Memory B cell (primary cell): ENCODE measurements at regions not wholly inside any gene's neighbourhood (a gene's known extent, or its start where the extent isn't known, plus 50 kb on each side); places are given as distances from the start of the nearest gene placed in this dataset.

ENCODE experiments used
- ATAC-seq: fragments of 150-1000 bp; cut with Tn5 transposase; 2 replicates; pipeline ENCODE4 v1.10.0; 2021; ENCODE audit warnings: low read depth, mild to moderate bottlenecking, moderate library complexity
- DNase-seq, 2 donors: peaks; one replicate each; pipeline ENCODE4 v3.0.0; 2022; ENCODE audit warnings: low spot score in 2 of 2
- H3K27ac Mint-ChIP-seq: one replicate; pipeline ENCODE4 v1.8.0; 2022; ENCODE audit warnings: mild to moderate bottlenecking, moderate library complexity, mixed read lengths
- H3K27me3 Mint-ChIP-seq: one replicate; pipeline ENCODE4 v1.8.0; 2022; ENCODE audit warnings: mixed read lengths
- H3K36me3 Mint-ChIP-seq: one replicate; pipeline ENCODE4 v1.8.0; 2022; ENCODE audit warnings: mild to moderate bottlenecking, mixed read lengths
- H3K4me1 Mint-ChIP-seq: one replicate; pipeline ENCODE4 v1.8.0; 2022; ENCODE audit warnings: mixed read lengths
- H3K4me3 Mint-ChIP-seq: one replicate; pipeline ENCODE4 v1.8.0; 2022; ENCODE audit warnings: mild to moderate bottlenecking, moderate library complexity, mixed read lengths
- H3K9me3 Mint-ChIP-seq: one replicate; pipeline ENCODE4 v1.8.0; 2022; ENCODE audit warnings: mixed read lengths

- Mint-ChIP-seq H3K4me3 (no peak overlapping the region), H3K4me1 (peaks cover 20% of the 10 kb centered on the region), H3K36me3 (no peaks in the 10 kb centered on the region), H3K9me3 (peaks cover 1% of the 10 kb centered on the region), H3K27ac (no peak overlapping the region), H3K27me3 (no peaks in the 10 kb centered on the region)
- no peak for ATAC-seq
- DNase-seq: no peak
These were observed 134.0 kb downstream of the TOMM20 start for GRCh38 chr1:234994436-234995295.

- no peak overlapping the region for H3K4me3 Mint-ChIP-seq
- H3K27me3 Mint-ChIP-seq: no peaks in the 10 kb centered on the region
- ATAC-seq: no peak
- no peak overlapping the region for H3K27ac Mint-ChIP-seq
- no peak for DNase-seq
- no peaks in the 10 kb centered on the region for H3K36me3 Mint-ChIP-seq
- H3K4me1 Mint-ChIP-seq: peaks cover 26% of the 10 kb centered on the region
- H3K9me3 Mint-ChIP-seq: peaks cover 1% of the 10 kb centered on the region
These were observed 136.6 kb downstream of the TOMM20 start for GRCh38 chr1:234992065-234992464.

- no peak for ATAC-seq
- no peak for DNase-seq
- no peaks in the 10 kb centered on the region for H3K27me3 Mint-ChIP-seq
- peak overlapping the region; percentile 22 for H3K27ac Mint-ChIP-seq
- peaks cover 1% of the 10 kb centered on the region for H3K9me3 Mint-ChIP-seq
- H3K4me3 Mint-ChIP-seq: no peak overlapping the region
- H3K36me3 Mint-ChIP-seq: no peaks in the 10 kb centered on the region
- H3K4me1 Mint-ChIP-seq: peaks cover 31% of the 10 kb centered on the region
These were observed 137.5 kb downstream of the TOMM20 start for GRCh38 chr1:234990874-234991801.

DNA sequence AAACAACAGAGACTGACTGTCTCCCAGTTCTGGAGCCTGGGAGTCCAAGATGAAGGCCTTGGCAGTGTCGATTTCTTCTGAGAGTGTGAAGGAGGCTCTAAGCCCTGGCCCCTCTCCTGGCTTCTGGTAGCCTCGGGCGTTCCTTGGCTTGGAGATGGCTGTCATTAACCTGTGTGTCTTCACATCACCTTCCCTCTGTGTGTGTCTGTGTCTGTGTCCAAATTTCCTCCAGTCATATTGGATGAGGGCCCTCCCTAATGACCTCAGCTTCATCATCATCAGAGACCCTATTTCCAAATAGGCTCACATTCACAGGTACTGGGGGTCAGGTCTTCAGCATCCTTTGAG, 138.3 kb downstream of the TOMM20 start:
- Mint-ChIP-seq H3K4me1 (peaks cover 31% of the 10 kb centered on the region), H3K27ac (no peak overlapping the region), H3K4me3 (no peak overlapping the region), H3K36me3 (no peaks in the 10 kb centered on the region), H3K27me3 (no peaks in the 10 kb centered on the region), H3K9me3 (peaks cover 1% of the 10 kb centered on the region)
- no peak for ATAC-seq
- no peak for DNase-seq

DNA sequence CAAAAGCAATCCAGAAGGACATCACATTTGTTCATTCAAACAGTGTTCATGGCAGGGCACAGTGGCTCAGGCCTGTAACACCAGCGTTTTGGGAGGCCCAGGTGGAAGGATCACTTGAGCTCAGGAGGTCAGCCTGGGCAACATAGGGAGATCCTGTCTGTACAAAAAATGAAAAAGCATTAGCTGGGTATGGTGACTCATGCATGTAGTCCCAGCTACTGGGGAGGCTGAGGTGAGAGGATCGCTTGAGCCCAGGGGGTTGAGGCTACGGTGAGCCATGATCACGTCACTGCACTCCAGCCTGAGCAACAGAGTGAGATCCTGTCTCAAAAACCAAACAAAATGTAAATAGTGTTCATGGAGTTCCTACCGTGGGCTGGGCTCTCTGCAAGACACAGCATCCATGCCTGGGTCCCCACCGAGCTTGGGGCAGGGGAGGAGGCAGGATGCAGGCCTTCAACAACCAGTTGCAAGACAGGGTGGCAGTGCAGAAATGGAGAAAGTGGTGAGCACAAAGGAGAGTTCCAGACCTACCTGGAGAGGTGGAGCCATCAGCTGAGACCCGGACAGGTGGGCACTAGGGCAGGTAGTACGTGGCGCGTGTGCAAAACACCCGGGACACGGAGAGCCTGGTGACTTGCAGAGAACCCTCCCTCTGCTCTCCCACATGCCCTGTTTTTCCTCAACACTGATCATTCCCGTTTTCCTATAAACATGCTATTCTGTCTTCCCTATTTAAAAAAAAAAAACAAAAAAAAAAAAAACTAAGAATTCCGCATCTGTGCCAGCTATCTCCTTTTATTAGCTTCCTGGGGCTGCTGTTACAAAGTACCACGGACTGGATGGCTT, 138.9 kb downstream of the TOMM20 start:
- DNase-seq: no peak
- ATAC-seq: no peak
- Mint-ChIP-seq H3K9me3 (peaks cover 1% of the 10 kb centered on the region), H3K4me1 (peaks cover 31% of the 10 kb centered on the region), H3K27me3 (no peaks in the 10 kb centered on the region), H3K36me3 (no peaks in the 10 kb centered on the region), H3K4me3 (no peak overlapping the region), H3K27ac (no peak overlapping the region)

- H3K36me3 Mint-ChIP-seq: no peaks in the 10 kb centered on the region
- DNase-seq (no peak), ATAC-seq (no peak)
- H3K4me1 Mint-ChIP-seq: peaks cover 33% of the 10 kb centered on the region
- H3K9me3 Mint-ChIP-seq: peaks cover 1% of the 10 kb centered on the region
- H3K4me3 Mint-ChIP-seq: no peak overlapping the region
- no peak overlapping the region for H3K27ac Mint-ChIP-seq
- no peaks in the 10 kb centered on the region for H3K27me3 Mint-ChIP-seq
These were observed 139.6 kb downstream of the TOMM20 start for GRCh38 chr1:234989019-234989418.

- H3K36me3 Mint-ChIP-seq: no peaks in the 10 kb centered on the region
- no peak overlapping the region for H3K27ac Mint-ChIP-seq
- H3K9me3 Mint-ChIP-seq: peaks cover 1% of the 10 kb centered on the region
- DNase-seq (no peak), ATAC-seq (no peak)
- no peak overlapping the region for H3K4me3 Mint-ChIP-seq
- H3K27me3 Mint-ChIP-seq: no peaks in the 10 kb centered on the region
- H3K4me1 Mint-ChIP-seq: peaks cover 36% of the 10 kb centered on the region
These were observed 140.1 kb downstream of the TOMM20 start for GRCh38 chr1:234988536-234988935.

DNA sequence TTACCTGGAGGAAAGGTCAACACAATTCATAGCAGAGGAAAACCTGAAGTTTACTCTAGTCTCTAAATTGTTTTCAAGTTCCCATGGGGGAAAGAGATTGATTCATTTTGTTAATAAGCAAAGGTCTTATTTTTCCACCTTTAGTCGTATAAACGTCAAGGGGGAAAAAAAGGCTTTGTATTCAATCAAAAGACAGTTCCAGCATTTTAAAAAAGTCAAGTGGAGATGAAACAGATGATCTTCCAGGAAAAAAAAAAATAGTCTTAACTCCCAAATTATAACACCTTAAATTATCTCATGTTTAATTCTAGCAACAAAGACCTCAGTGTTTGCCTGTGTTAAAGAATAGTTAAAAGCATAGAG, 140.5 kb downstream of the TOMM20 start:
- Mint-ChIP-seq H3K4me1 (peaks cover 36% of the 10 kb centered on the region), H3K27ac (peak overlapping the region; percentile 74), H3K36me3 (no peaks in the 10 kb centered on the region), H3K9me3 (peaks cover 1% of the 10 kb centered on the region), H3K4me3 (no peak overlapping the region), H3K27me3 (no peaks in the 10 kb centered on the region)
- no peak for DNase-seq
- no peak for ATAC-seq

GRCh38 chr1:234987415-234988154, 141.1 kb downstream of the TOMM20 start:
- peaks cover 1% of the 10 kb centered on the region for H3K9me3 Mint-ChIP-seq

DNA sequence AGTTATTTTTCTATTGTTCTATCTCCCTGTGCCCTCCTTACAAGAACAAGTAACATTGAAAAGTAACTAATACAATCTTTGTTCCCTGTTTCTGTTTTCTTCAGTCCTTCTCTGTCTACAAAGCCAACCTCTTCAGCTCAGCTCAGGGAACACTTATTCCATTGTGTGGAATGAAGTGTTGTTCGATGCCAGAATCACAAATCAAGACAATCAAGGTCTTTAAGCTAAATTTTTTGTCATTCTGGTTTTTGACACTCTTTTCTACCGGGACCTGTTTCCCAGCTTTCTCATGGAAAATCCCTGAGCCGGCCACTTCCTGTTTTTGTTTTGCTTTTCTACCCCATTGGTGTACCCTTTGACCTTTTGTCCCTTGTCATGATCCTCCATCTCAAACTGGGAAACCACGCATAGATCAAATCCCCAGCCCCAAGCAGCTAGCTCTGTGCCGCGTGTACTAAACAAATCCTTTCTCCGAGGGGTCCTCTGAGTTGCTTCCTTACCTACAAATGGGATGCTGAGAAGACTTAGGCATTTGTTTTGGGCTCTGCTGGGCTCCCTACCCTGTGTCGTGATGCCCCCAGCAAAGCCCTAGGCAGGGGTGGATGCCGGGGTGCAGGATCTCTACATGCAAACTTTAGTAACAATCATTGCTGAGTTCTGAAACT, 141.8 kb downstream of the TOMM20 start:
- peaks cover 1% of the 10 kb centered on the region for H3K9me3 Mint-ChIP-seq

More at GRCh38 chr1:234987415-234988154, 141.1 kb downstream of the TOMM20 start:
- Mint-ChIP-seq H3K27ac (peak overlapping the region; percentile 74), H3K36me3 (no peaks in the 10 kb centered on the region), H3K4me1 (peaks cover 33% of the 10 kb centered on the region), H3K4me3 (peak overlapping the region; percentile 6), H3K27me3 (no peaks in the 10 kb centered on the region)
- ATAC-seq (peak; percentile 78), DNase-seq (no peak)

DNA sequence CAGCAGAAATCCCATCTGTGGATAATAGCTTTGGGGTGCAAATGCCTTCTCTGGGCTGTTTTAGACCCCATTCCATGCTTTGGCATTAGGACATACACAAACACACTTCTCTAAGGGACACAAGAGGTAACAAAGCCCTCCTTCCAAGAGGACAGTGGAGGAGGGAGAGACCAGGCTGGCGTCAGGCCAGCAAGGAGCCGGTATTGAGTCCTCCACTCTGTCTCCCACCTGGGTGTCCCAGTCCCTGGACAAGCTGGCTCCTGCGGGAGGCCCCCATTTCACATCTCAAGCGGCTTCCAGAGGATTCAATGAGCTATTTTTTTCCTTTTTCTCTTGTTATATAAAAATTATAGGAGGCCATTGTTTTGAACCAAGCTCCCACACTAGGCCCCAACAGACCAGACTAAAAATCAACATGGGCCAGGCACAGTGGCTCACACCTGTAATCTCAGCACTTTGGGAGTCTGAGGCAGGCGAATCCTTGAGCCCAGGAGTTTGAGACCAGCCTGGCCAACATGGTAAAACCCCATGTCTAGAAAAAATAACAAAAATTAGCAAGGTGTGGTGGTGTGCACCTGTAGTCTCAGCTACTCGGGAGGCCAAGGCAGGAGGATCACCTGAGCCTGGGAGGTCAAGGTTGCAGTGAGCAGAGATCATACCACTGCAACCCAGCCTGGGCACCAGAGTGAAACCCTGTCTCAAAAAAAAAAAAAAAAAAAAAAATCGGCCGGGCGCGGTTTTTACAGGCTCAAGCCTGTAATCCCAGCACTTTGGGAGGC, 142.9 kb downstream of the TOMM20 start:
- H3K27me3 Mint-ChIP-seq: no peaks in the 10 kb centered on the region
- H3K4me1 Mint-ChIP-seq: peaks cover 31% of the 10 kb centered on the region
- no peak for ATAC-seq
- H3K36me3 Mint-ChIP-seq: no peaks in the 10 kb centered on the region
- H3K27ac Mint-ChIP-seq: no peak overlapping the region
- no peaks in the 10 kb centered on the region for H3K9me3 Mint-ChIP-seq
- DNase-seq: no peak
- no peak overlapping the region for H3K4me3 Mint-ChIP-seq

More for the DNA sequence above, 141.8 kb downstream of the TOMM20 start:
- Mint-ChIP-seq H3K36me3 (no peaks in the 10 kb centered on the region), H3K4me1 (peaks cover 33% of the 10 kb centered on the region), H3K4me3 (peak overlapping the region; percentile 6), H3K27ac (peak overlapping the region; percentile 74), H3K27me3 (no peaks in the 10 kb centered on the region)
- DNase-seq (no peak), ATAC-seq (no peak)

GRCh38 chr1:234985007-234985370, 143.6 kb downstream of the TOMM20 start:
- ATAC-seq: no peak
- peaks cover 32% of the 10 kb centered on the region for H3K4me1 Mint-ChIP-seq
- no peaks in the 10 kb centered on the region for H3K36me3 Mint-ChIP-seq
- no peaks in the 10 kb centered on the region for H3K27me3 Mint-ChIP-seq
- no peak overlapping the region for H3K4me3 Mint-ChIP-seq
- H3K9me3 Mint-ChIP-seq: no peaks in the 10 kb centered on the region
- no peak overlapping the region for H3K27ac Mint-ChIP-seq
- no peak for DNase-seq
